ENCODE measurements at regions not wholly inside any gene's neighbourhood (a gene's known extent, or its start where the extent isn't known, plus 50 kb on each side); places are given as distances from the start of the nearest gene placed in this dataset.
"Not testable (repeated sequence)": the region's sequence is repeated elsewhere in the genome, so short reads cannot be mapped to it uniquely, and the experiment has no call there.

DNA sequence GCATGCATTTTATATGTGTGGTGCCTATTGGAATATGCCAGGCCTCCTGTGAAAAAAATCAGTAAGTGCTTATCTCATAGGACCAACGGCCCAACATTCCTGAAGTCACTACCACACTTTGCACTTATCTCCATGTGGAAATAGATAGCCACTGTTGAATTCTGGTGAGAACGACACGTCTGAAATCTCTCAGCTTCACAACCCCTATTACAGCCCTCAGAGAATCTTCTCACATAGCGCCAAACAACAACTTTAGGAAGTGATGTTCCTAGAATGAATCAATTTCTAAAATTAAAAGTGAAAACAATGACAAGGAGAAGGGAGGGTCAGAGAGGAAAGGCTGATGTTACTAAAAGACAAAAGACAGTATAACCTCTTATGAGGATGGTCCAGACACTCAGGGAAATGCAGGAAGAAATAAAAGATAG lies 270.8 kb upstream of the BTG1 start:
- no peak for DNase-seq

DNA sequence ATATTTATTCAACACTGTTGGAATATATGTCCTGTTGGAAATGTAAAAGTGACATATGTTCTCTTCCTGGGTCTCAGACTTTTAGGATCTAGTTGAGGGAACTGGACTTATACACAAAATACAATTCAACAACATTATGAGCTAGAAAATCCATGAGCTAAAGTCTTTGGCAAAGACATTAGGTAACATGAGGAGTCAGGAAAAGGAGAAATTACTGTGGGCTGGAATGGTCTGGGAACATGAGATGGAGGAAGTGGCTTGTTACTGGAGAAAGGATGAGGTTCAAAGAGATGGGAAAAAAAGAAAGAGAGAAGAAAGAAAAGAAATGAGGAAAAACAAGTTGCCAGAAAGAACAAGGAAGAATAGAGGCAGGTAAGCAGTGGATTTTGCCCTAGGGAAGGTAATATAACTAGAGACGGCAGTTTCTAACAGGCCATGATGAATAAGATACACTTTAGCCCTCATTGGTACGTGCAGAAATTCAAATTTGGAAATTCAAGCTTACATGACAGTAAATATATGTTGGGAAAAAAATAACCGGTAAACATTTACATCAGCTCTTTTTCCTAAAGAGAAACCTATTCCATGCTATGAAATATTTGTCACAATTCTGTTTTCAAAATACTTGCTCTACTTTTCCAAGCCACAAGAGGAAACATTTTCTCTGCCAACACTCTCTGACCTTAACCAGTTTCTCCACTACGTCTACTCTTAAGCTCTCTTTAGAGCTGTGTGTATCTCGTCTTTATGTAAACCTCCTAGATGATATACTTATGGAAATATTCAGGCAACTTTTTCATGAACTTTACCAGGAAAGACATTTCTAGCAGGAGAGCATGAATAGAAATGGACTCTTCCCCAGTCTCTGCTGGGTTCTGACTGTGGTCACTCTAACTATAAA lies 268.8 kb upstream of the BTG1 start:
- DNase-seq: no peak

DNA sequence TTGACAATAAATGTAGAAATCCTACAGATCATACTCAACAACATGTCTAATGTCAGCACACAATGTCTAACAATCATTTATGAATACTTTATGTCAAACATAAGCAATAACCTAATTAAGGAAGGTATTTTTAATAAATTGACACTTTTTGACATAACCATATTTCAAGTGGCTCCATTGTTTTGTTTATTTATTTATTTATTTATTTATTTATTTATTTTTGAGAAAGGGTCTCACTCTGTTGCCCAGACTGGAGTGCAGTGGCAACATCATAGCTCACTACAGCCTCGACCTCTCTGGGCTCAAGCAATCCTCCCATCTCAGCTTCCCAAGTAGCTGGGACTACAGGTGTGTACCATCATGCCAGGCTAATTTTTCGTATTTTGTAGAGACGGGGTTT lies 267.6 kb upstream of the BTG1 start:
- DNase-seq: no peak

DNA sequence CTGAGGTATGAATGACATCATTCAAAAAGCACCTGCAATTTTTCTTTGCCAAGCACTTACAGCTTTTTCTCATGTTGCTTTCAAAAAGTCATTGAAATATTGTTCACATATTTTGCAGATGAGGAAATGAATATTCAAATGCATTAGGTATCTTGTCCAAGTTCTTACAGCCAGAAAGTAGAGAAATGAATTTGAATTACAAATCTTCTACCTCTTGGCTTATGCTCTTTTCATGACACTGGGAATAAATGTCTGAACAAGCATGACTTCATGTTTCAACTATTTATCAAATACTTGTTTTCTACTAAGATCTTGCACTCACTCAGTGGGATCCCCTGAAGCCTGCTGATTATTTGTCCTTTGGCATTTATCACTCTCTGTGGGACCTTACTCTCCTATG lies 267.2 kb upstream of the BTG1 start:
- DNase-seq: no peak

DNA sequence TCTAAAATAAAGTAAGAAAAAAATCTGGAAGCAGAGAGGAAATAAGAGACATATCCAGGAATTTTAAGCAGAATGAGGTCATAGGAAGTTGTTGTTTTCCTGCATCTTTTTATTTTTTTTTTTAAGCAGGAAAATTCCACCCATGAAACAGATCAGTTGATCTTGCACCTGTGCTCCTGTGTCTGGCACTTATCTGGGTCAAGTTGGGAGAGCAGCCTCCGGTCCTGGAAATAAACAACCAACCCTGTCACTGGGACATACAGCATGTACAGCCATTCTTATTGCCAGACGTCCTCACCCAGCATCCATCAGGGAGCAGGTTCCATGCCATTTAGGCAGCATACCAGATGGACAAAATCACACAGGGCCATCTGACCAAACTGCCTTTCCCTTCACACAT lies 266.0 kb upstream of the BTG1 start:
- DNase-seq: no peak

DNA sequence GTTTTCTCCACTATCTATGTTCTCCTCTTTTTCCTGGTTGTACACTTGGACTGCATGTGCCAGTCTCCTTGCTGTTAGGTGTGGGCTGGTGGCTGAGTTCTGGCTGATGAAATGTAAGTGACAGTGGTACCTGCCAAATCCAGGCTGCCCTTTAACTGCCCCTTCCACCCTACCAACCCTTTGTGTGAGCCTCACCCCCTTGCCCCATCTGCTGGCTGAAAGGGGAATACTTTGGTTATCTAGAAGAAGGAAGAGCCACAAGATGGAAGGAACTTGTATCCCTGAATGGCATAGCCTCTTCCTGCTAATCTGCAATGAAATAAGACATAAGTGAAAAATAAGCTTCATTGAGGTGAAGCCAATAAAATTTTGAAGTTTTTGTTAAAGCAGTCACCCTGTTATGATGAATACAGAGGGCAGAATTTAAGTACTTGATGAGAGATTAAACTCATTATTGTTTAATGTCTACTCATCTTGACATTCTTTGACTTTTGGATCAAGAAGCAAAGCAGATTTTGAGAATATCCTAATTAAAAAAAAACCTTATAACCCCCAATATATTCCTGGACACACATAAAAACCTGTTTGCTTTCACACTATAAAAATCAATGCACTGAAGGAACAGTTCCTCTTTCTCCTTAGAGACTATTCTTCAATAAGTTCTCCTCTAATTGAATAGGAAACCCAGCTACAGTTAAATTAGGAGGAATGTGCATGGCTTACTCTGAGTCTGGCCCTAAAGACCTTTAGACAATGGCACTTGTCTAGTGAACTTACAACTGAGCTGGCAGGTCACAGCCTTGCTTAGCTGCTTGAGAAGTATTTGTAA lies 262.6 kb upstream of the BTG1 start:
- DNase-seq: peak; percentile 39

DNA sequence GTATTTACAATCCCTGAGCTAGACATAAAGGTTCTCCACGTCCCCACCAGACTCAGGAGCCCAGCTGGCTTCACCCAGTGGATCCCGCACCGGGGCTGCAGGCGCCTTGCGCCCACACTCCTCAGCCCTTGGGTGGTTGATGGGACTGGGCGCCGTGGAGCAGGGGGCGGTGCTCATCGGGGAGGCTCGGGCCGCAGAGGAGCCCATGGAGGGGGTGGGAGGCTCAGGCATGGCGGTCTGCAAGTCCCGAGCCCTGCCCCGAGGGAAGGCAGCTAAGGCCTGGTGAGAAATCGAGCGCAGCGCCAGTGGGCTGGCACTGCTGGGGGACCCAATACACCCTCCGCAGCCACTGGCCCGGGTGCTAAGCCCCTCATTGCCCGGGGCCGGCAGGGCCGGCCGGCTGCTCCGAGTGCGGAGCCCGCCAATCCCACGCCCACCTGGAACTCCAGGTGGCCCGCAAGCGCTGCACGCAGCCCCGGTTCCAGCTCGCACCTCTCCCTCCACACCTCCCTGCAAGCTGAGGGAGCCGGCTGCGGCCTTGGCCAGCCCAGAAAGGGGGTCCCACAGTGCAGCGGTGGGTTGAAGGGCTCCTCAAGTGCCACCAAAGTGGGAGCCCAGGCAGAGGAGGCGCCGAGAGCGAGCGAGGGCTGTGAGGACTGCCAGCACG lies 260.9 kb upstream of the BTG1 start:
- DNase-seq: not testable (repeated sequence)

DNA sequence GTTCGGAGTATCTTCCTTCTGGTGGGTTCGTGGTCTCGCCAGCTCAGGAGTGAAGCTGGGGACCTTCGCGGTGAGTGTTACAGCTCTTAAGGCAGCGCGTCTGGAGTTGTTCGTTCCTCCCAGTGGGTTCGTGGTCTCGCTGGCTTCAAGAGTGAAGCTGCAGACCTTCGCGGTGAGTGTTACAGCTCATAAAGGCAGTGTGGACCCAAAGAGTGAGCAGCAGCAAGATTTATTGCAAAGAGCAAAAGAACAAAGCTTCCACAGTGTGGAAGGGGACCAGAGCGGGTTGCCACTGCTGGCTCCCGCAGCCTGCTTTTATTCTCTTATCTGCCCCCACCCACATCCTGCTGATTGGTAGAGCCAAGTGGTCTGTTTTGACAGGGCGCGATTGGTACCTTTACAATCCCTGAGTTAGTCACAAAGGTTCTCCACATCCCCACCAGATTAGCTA lies 260.2 kb upstream of the BTG1 start:
- DNase-seq: not testable (repeated sequence)

DNA sequence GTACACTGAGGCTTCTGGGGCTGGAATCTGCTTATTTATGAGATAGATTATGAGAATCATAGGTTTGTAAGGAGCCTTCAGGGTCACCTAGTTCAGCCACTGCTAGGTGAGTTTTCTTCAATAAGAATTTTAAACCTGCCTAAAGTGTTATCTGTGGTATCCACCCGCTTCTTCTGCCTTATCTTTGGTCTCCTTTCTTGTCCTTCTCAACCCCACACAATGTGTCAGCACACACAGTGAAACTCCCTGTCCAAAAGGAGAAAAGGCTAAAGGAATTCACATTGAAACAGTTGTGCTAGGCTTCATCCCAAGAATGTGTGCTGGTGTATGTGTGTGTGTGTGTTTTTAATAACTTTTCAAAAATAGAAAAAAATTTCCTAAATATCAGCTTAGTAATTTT lies 259.3 kb upstream of the BTG1 start:
- DNase-seq: no peak

DNA sequence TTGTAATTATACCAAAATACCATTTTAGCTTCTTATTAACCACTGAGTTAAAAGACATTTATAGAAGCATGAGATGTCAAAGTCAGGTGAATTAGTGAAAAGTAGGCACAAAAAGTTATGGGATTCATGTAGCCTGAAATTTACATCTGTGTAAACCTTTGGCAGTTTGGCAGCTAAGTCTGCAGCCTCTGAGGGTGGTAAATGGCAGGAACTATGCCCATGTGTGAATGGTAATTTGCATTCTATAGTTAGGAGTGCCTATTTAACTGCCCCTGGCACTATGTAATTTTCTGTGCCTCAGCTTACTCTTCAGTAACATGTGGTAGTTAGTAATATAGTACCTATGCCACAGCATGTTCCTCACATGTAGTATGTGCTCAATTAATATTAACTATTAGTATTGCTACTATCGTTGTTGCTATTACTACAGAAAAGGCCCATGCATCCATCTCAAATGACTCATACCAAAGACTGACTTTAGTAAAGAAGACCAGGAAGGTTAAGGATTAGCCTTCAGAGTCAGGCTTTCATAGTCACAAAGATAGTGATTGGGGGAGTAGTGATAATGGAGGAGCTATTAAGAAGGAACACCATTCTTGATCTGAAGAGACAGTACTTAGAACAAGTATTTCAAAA lies 258.7 kb upstream of the BTG1 start:
- no peak for DNase-seq

DNA sequence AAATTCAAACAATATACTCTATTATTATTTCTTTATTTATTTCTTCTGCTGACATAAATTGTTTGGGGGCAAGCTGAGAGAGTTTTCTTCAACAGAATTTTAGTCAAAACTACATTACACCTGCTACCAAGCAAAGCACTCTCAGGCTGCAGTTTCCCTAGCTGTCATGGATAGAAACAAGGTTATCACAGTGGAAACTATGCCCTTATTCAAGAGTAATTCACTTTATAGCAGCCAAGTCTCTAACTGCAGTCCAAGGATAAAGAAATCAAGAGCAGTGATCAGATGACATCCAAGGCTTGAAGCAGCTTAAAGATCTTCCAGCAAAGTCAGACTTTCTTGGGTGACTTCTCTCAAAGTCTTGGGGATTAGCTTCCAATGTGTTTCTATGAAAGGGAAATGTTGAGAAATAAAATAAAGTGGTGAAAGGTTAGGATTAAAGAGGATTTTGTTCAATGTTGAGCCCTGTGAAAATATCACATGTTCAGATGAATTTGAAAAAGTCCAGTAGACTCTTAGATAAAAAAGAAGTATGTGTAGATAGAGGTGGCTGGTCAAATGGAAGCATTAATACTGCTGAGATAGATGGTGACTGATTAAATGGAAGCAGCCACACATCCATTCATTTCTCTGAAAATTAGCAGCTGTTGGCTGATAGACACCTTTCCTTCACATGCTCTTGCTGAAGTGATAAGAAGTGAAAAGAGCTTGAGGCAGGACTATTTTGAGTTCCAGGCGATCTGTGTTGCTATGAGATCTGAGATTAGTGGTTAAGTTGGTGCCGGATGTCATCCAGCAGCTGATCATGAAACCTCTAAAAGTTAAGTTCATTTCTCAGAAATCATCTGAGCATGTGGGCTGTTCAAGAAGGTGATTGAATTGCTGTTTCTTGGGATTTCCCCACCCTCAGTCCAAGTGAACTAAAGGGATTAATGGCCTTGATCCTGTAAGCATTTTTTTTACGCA lies 257.8 kb upstream of the BTG1 start:
- no peak for DNase-seq

DNA sequence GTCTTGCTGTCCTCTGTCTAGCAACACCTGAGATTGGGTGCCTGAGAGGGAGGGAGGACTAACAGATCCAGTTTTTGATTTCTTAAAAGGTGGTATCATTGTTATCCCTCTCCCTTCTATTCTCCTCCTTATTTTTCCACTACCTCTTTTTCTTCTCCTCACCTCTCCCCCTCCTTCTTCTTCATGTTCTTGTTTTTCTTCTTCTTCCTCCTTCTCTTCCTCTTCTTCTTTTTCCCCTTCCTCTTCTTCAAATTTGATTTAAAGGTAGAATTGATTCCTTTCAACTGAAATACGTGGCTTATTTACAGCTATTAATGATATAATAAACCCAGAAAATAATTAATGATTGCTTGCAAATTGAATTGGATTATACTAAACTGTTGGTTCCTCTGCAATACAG lies 256.8 kb upstream of the BTG1 start:
- no peak for DNase-seq

DNA sequence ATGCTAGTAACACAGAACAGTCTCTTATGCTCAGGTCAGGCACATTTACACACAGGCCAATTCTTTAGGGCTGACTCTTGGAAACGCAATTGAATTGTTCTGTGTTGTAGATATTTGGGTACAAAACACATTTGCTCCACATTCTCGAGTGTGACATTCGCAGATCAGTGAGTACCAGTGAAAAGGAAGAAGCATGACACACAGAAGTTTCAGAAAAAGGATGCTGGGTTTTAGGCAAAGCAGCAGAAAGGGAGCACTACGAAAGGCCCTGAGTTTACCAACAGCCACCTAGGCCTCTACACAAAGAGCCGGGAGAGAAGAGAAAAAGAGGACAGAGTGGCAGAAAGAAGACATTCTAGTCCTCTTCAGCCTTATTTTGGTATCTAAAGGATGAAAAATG lies 254.4 kb upstream of the BTG1 start:
- no peak for DNase-seq

DNA sequence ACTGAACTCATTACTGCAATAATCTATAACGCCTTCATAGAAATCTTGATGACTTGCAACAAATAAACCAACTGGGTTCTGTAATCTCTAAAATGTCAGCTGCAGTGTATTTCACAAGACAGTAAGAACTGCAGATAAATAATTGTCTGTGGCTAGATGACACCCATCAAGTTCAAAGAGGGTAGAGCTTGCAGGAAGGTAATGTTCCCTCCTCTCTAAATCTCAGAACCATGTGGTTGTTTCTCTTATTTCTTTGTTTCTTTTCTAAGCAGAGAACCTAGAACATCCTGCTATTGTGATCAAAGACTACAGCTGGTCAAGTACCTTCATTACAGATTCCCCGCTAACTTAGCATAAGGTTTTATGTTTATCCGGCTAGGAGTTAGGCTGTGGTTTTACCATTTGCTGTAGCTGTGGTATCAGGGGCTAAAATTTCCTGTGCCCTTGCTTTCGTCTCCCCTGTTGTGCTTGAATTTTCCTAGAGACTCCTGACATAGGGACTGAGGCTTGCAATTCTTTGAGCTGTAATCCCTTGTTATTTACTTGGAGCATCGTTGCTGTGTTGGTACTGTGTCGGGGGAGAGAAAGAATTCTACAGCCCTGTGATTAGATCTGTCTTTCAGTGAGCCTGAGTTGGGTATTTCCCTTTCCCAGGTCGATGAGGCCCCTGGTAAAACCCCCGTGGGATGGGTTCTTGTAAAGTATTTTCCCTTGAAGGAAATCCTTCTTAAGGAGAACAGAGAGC lies 253.1 kb upstream of the BTG1 start:
- DNase-seq: no peak

DNA sequence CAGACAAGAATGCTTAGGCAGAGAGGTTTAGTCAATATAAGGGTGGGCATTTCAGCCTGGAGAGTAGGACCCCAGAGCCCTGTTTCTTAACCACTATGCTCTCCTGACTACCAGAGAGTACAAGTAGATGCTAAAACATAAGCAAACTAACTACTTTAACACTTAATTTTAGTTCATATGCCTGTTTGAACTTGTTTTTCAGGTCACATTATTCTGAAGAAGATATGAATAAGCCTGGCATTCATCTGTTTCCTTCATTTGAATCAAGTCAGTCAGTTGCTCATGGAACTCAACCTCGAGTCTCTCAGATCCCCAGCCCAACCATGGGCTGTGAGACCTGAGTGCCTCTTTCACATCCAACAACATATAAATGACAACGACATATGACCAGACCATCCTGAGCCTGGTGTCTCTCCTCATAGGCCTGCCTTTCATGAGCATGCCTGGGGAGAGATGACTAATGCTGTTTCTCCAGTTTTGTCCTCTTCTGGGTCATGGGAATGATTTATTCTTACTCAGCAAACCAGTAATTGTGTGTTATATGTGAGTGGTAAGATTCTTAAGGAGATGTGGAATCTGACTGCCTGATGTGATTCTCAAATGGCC lies 251.1 kb upstream of the BTG1 start:
- no peak for DNase-seq

DNA sequence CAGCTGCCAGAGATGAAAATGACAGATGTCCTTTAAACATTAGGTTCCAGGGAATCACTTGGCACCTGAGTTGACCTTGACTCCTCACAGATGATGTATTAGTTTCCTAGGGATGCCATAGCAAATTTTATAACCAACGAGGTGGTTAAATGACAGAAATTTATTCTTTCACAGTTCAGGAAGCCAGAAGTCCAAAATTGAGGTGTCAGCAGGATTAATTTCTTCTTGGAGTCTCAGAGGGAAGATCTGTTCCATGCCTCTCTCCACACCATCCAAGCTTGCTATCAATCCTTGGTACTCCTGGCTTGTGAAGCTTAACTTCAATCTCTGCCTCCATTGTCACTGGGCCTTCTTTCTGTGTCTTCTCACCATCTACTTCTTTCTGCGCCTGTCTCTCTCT lies 249.7 kb upstream of the BTG1 start:
- DNase-seq: no peak

DNA sequence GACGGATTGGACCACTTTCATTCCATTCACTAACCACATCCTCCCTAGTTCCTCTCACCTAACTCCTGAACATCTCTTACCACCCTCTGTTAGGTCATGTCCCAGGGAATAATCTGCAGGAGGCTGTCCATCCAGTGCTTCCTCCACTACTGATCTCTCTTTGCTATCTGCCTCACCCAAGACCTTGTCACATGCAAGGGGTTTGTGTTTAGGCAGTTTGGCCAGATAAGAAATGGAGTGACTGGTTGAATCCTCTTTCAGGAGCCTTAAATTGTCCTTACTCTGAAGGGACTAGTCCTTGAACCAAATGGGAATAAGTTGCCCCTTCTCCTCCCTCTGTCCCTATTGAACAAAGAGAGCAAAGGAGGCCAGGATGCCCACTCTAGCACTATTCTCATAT lies 249.2 kb upstream of the BTG1 start:
- DNase-seq: no peak

DNA sequence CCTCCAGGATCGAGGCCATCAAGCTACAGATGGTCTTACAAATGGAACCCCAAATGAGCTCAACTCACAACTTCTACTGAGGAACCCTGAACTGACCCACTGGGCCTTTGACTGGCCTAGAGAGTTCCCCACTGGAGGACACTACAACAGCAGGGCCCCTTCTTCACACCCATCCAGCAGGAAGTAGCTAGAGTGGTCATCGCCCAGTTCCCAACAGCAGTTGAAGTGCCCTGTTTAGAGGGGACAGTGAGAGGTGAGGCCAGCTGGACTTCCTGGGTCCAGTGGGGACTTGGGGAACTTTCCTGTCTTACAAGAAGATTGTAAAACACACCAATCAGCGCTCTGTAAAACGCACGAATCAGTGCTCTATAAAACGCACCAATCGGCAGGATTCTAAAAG lies 247.9 kb upstream of the BTG1 start:
- DNase-seq: no peak

DNA sequence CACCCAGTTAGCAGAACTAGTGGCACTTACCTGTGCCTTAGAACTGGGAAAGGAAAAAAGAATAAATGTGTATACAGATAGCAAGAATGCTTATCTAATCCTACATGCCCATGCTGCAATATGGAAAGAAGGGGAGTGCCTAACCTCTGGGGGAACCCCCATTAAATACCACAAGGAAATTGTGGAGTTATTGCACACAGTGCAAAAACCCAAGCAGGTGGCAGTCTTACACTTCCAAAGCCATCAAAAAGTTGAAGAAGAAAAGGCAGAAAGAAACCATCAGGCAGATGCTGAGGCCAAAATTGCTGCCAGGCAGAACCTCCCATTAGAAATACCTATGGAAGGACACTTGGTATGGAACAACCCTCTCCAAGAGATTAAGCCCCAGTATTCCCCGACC lies 246.1 kb upstream of the BTG1 start:
- DNase-seq: not testable (repeated sequence)

DNA sequence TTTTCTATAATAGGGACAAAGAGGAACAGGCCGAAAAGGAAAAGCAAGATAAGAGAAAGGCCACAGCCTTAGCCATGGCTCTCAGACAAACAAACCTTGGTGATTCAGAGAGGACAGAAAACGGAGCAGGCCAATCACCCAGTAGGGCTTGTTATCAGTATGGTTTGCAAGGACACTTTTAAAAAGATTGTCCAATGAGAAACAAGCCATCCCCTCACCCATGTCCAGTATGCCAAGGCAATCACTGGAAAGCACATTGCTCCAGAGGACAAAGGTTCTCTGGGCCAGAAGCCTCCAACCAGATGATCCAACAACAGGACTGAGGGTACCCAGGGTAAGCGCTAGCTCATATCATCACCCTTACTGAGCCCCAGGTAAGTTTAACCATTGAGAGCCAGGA lies 243.8 kb upstream of the BTG1 start:
- DNase-seq: no peak

DNA sequence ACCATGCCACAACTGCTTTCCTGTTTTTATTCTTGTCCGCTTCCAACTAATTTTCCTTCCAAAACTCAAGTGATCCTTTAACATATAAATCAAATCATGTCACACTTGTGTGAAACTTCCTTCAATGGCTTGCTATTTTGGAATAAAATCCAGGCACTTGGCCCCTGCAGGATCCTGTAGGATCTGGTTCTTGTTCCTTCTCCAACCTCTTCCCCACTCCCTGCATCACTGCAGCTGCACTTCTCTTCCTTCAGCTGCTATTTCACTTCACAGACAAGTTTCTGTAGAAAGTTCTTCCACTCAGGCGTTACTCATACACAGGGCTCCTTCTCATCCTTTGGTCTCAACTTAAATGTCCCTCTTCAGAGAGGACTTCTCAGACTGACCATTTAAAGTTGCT lies 239.7 kb upstream of the BTG1 start:
- DNase-seq: no peak

Data from NCI-H146 (cell line).